ENCODE measurements at regions not wholly inside any gene's neighbourhood (a gene's known extent, or its start where the extent isn't known, plus 50 kb on each side); places are given as distances from the start of the nearest gene placed in this dataset.

- Mint-ChIP-seq H3K27me3 (no peaks in the 10 kb centered on the region), H3K36me3 (ENCODE audit: insufficient read depth) (no peaks in the 10 kb centered on the region), H3K9me3 (ENCODE audit: low read depth) (no peaks in the 10 kb centered on the region), H3K4me1 (ENCODE audit: low read depth) (peaks cover 3% of the 10 kb centered on the region), H3K27ac (no peak overlapping the region), H3K4me3 (ENCODE audit: low read depth) (no peak overlapping the region)
- no peak for DNase-seq (ENCODE audit: low spot score, unreplicated experiment)
- TF ChIP-seq CTCF (IDR thresholded peaks at IDR 0.05; ENCODE audit: unreplicated experiment), result no peak
Measured at GRCh38 chr4:156581282-156582063, 390.1 kb downstream of the PDGFC start.

GRCh38 chr4:156578713-156579112, 392.9 kb downstream of the PDGFC start:
- Mint-ChIP-seq H3K4me1 (ENCODE audit: low read depth) (peaks cover 3% of the 10 kb centered on the region), H3K9me3 (ENCODE audit: low read depth) (no peaks in the 10 kb centered on the region), H3K4me3 (ENCODE audit: low read depth) (no peak overlapping the region), H3K27me3 (no peaks in the 10 kb centered on the region), H3K27ac (no peak overlapping the region), H3K36me3 (ENCODE audit: insufficient read depth) (no peaks in the 10 kb centered on the region)
- no peak for TF ChIP-seq CTCF (IDR thresholded peaks at IDR 0.05; ENCODE audit: unreplicated experiment)
- DNase-seq (ENCODE audit: low spot score, unreplicated experiment), result no peak

GRCh38 chr4:156578005-156578404, 393.6 kb downstream of the PDGFC start:
- Mint-ChIP-seq H3K27ac (no peak overlapping the region), H3K4me1 (ENCODE audit: low read depth) (peaks cover 3% of the 10 kb centered on the region), H3K27me3 (no peaks in the 10 kb centered on the region), H3K9me3 (ENCODE audit: low read depth) (no peaks in the 10 kb centered on the region), H3K4me3 (ENCODE audit: low read depth) (no peak overlapping the region), H3K36me3 (ENCODE audit: insufficient read depth) (no peaks in the 10 kb centered on the region)
- no peak for TF ChIP-seq CTCF (IDR thresholded peaks at IDR 0.05; ENCODE audit: unreplicated experiment)
- DNase-seq (ENCODE audit: low spot score, unreplicated experiment), result no peak

GRCh38 chr4:156576946-156577345, 394.7 kb downstream of the PDGFC start:
- Mint-ChIP-seq H3K4me1 (ENCODE audit: low read depth) (peaks cover 3% of the 10 kb centered on the region), H3K27ac (no peak overlapping the region), H3K27me3 (no peaks in the 10 kb centered on the region), H3K36me3 (ENCODE audit: insufficient read depth) (no peaks in the 10 kb centered on the region), H3K9me3 (ENCODE audit: low read depth) (no peaks in the 10 kb centered on the region), H3K4me3 (ENCODE audit: low read depth) (no peak overlapping the region)
- TF ChIP-seq CTCF (IDR thresholded peaks at IDR 0.05; ENCODE audit: unreplicated experiment), result no peak
- DNase-seq (ENCODE audit: low spot score, unreplicated experiment), result no peak

- H3K9me3 Mint-ChIP-seq (ENCODE audit: low read depth), result no peaks in the 10 kb centered on the region
- H3K36me3 Mint-ChIP-seq (ENCODE audit: insufficient read depth), result no peaks in the 10 kb centered on the region
- H3K27ac Mint-ChIP-seq, result no peak overlapping the region
- no peak overlapping the region for H3K4me3 Mint-ChIP-seq (ENCODE audit: low read depth)
- peaks cover 3% of the 10 kb centered on the region for H3K4me1 Mint-ChIP-seq (ENCODE audit: low read depth)
- TF ChIP-seq CTCF (IDR thresholded peaks at IDR 0.05; ENCODE audit: unreplicated experiment), result no peak
- no peaks in the 10 kb centered on the region for H3K27me3 Mint-ChIP-seq
- DNase-seq (ENCODE audit: low spot score, unreplicated experiment), result no peak
Measured at GRCh38 chr4:156575430-156576073, 396.0 kb downstream of the PDGFC start.

Measured in progenitor cell of endocrine pancreas (in vitro differentiated cells).